HG03025 (cell line): ENCODE measurements at regions not wholly inside any gene's neighbourhood (a gene's known extent, or its start where the extent isn't known, plus 50 kb on each side); places are given as distances from the start of the nearest gene placed in this dataset.
"Not testable (repeated sequence)": the region's sequence is repeated elsewhere in the genome, so short reads cannot be mapped to it uniquely, and the experiment has no call there.

Experiments used
- ATAC-seq: cut with Tn5 transposase; IDR thresholded peaks from one replicate; pipeline ENCODE4 v1.9.1; 2021; ENCODE audit warnings: mild to moderate bottlenecking, moderate library complexity; ENCODE audit not compliant: unreplicated experiment, low FRiP score

DNA sequence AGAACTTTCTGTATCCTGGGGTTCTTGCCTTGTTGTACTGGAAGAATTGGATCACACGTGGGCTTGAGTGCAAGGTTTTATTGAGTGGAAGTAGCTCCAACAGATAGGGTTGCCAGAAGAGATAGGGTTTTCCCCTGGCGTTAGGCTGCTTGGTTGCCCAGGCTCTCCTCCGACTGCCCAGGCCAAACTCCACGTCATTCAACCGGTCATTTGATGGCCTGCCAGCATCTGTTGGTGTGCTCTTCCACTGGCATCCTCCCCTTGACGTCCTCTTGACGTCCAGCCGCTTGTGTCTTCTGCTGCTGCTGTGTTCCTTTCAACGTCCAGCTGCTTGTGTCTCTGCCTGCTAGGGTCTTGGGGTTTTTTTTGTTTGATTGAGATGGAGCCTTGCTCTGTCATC is 111.2 kb upstream of the XIST start:
- ATAC-seq: no peak

DNA sequence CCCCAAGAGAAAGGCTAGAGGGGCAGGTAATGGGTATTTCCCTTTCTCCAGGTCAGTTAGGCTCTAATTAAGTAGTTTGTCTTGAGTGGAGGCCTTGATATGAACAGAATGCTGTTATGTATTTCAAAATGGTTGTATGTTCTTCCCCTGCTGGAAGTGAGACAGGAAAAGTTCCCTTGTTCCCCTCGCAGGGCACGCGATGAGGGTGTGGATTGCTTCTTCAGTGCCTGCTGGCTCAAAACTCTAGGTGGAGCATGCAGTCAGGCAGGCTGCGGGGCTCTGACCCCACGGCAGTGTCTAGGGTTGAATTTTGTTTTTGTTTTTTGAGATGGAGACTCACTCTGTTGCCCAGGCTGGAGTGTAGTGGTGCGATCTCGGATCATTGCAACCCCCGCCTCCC is 110.4 kb upstream of the XIST start:
- no peak for ATAC-seq

DNA sequence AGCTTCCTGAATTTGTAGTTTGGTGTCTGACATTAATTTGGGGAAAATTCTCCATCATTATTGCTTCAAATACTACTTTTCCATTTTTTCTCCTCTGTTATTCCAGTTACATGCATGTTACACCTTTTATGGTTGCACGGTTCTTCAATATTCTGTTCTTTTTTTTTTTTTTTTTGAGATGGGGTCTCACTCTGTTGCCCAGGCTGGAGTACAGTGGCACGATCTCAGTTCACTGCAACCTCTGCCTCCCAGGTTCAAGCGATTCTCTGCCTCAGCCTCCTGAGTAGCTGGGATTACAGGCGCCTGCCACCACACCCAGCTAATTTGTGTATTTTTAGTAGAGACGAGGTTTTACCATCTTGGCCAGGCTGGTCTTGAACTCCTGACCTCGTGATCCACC is 109.4 kb upstream of the XIST start:
- ATAC-seq: not testable (repeated sequence)

DNA sequence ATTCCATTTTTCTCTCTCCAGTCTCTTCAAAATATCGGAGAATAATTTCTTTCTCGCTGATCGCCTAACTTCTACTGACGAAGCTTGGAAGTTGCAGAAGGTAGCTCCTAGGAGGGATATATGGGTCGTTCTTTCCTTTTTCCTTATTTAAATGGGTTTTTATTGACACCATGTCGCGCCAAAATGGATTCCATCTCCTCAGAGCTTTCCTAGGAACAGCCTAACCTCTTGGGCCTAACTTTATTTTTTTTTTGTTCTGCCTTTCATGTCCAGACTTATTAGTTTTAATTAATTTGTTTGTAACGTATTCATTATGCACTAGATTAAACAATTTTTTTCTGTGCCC is 92.0 kb upstream of the XIST start:
- ATAC-seq: no peak

DNA sequence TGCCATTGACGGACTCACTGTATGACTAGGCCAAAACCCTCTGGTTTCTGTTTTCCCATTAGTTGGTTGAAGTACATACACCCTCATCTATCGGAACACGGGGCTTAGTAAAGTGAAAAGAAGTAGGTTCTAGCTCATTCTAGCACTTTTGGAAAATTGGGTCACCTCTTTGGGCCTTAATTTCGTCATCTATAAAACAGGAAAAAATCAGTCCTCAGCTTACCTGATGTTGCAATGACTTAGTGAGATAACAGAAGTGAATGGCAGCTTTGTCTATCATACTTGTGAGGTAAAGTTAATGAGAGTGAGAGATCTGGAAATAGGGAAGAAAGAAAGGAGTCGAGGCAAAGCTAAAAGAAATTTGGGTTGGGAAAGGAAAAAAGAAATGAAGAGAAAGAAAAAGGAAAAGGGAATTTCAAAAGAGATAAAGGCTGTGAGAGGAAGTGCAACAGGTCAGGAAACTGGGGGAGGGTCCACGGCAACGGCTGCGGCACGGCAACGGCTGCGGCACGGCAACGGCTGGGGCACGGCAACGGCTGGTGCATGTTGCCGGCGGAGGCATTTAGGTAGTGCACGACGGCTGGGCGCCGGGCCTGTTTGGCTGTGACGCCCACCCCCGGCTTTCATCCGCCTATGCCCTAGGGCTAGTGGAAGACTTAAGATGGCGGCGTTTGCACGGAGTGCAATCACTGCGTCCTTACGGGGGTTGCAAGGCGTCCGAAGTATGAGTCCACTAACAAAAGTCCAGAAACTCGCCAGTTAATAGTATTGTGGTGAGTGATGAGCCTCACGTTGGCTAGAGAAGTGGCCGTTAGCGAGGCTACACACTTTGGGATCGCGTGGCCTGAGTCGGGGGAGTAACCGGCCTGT is 91.4 kb upstream of the XIST start:
- peak; percentile 99 for ATAC-seq

DNA sequence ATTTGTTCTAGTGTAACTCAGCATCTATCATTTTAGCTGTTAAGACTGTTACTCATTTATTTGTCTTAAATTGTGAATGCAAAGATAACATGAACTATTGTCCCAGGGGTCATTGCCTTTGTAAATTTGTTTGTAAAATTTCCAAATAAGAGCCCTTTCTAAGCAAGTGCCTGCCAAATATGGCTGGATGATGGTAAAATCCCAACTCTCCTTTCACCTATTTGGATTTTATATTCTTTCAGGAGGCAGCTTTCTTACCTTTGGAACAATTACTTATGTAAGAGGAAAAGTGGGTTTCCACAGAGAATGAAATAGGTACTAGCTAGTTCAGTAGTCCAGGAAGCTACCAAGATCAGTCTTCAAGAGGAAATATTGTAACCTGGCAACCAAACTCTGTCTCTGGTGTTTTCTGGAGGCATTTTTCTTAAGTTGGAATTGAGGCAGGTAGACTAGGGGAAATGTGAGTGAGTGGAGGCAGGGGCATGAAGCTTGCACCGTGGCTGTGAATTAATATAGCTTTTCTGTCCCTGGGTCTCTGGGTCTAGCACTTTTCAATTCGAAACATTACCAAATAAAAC is 88.5 kb upstream of the XIST start:
- no peak for ATAC-seq

DNA sequence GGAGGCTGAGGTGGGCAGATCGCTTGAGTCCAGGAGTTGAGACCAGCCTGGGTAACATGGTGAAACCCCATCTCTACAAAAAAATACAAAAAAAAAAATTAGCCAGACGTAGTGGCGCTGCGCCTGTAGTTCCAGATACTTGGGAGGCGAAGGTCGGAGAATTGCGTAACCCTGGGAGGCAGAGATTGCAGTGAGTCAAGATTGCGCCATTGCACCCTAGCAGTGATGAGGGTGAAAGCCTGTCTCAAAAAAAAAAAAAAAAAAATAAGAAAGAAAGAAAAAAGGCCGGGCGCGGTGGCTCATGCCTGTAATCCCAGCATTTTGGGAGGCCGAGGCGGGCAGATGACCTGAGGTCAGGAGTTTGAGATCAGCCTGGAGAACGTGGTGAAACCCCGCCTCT is 85.3 kb upstream of the XIST start:
- ATAC-seq: not testable (repeated sequence)

DNA sequence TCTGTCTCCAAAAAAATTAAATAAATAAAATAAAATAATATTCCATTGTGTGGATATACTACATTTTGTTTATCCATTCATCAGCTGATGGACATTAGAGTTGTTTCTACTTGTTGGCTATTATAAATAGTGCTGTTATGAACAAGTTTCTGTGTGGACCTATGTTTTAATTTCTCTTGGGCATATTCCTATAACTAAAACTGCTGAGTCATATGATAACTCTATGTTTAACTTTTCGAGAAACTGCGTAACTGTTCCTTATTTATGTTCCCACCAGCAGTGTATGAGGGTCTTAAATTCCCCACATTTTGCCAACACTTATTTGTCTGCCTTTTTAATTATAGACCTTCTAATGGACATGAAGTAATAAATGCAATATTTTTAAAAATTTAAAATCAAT is 80.0 kb upstream of the XIST start:
- ATAC-seq: no peak

DNA sequence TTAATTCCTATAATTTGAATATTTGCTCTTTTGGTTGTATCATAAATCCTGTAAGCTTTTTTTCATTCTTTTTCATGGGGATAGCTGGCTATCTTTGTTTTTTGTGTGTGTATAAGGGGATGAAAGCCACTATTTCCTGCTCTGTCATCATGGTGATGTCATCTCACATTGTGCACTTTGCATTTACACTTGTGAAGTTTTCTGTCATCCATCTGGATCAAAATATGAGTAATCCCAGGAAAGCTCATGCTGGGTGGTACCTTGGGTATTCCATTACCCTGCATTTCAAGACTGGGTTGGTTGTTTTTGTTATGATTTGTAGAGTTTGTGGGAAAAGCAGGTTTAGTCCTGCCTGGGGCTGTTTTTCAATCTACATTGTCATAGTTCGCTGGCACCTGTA is 77.8 kb upstream of the XIST start:
- ATAC-seq: no peak

DNA sequence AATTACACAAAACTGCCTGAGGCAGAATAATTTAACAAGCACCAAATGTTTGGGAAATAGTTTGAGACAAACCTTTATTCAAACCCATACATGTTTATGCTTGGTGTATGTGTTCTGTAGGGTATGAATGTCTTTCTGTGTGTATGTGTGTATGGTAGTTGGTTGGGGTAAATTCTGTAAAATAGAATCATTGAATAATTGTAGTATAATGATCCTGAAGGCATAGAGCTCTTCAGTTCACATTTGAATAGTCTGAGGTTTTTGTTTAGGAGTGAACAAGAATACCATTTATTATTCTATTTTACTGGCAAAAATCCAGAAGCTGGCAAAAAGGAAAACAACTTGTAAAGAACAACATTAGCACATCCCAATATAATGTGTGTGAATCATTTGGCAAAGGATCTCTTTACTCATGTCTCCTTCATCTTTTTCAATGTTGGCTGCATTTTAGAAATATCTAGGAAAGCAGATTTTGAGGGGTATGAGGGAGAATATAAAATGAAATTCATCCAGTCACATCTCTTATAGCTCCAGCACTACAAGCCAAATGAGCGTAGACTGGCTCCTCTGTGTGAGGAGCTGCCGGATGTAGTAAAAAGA is 70.4 kb upstream of the XIST start:
- ATAC-seq: no peak

DNA sequence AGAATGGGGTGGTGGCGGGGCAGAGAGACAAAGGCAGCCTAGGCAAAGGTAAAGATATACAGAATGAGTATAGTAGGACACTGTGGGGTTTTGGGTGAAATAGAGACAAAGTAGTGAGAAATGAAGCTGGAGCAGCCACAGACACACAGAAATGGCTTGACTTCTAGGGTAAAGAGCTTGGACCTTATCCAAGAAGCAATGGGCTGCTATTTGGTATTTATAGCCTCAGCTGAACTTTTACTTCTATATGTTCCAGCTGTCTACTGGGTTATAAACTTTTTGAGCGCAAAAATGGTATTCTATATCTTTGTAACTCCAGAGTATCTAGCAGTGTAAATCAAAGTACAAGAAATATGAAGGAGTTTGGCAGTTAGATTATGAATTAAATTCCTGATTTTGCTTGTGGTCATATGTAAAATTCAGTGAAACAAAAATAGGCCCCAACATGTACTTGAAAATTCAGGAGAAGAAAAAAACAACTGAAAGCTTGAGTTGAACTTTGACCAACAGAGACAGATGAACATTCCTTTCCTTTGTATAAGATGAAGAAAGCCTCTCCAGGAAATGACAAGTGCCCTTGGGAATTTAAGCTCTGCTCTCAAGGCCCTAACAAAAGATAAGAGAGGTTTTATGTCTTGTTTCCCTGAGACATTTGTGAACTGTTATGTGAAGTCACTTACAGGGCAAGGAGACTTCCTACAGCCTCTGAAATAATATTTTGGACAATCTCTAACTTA is 64.6 kb upstream of the XIST start:
- no peak for ATAC-seq

DNA sequence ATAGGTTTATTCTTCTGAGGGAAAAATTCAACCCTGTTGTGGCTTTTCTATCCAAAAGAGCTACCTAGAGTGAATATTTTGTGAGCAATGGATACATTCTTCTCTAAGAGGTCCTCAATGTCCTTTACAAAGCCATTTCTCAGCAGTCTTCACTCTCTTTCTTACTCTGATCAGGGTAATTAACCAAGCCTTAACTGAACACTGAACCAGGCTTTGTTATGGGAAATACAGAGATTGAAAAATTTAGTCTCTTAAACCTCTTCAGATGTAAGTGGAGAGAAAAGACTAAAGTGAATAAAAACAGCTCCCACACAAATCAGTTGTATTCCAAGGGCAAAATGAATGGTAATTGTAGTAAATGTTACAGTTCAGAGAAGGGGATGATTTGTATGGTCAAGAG is 64.0 kb upstream of the XIST start:
- no peak for ATAC-seq

DNA sequence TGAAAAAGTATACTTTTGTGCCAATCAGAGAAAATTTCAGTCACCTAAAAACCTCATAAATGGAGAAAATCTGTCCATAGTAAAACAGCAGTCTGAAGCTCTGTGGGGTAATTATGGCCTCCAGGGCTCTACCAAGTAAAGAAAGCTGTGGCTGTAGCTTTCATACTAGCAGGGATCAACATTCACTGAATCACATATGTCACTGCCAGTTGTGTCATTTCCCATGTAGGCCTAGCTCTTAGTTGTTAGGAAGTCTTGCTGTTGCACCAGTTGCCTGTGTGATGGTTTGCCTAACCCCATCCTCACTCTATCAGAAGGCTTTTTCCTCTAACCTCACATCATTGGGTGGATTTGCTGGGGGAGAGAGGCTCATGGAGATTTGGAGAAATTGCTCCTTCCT is 62.3 kb upstream of the XIST start:
- not testable (repeated sequence) for ATAC-seq

DNA sequence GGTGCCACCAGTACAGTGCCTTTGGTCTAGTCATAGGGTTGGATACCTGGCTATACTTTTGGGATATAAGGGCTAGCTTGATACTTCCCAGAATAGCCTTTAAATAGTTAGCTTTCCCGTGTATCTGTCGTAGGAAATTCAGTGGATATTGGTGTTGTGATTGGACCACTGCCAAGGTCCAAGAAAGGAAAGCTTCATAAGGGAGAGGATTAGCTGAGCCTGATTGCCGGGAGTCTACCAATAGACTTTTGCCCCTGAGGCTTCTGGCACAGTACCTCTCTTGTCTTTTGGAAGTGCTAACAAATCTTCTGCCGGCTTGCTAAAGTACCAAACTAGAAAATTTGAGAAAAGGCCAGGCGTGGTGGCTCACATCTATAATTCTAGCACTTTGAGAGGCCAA is 61.1 kb upstream of the XIST start:
- ATAC-seq: no peak

DNA sequence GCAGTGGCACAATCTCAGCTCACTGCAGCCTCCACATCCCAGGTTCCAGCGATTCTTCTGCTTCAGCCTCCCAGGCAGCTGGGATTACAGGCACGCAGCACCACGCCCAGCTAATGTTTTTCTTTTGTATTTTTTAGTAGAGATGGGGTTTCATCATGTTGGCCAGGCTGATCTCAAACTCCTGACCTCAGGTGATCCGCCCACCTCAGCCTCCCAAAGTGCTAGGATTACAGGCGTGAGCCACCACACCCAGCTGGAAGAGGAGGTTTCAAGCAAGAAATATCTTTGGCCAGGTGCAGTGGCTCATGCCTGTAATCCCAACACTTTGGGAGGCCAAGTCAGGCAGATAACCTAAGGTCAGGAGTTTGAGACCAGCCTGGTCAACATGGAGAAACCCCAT is 59.4 kb upstream of the XIST start:
- not testable (repeated sequence) for ATAC-seq

DNA sequence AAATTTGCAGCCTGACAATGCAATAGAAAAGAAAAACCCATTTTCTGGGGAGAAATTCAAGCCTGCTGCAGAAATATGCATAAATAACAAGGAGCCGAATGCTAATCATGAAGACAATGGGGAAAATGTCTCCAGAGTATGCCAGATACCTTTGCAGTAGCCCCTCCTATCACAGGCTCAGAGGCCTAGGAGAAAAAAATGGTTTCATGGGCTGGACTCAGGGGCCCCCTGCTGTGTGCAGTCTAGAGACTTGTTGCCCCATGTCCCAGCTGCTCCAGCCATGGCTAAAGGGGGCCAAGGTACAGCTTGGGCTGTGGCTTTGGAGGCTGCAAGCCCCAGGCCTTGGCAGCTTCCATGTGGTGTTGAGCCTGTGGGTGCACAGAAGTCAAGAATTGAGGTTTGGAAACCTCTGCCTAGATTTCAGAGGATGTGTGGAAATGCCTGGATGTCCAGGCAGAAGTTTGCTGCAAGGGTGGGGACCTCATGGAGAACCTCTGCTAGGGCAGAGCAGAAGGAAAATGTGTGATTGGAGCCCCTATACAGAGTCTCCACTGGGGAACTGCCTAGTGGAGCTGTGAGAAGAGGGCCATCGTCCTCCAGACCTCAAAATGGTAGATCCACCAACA is 53.3 kb upstream of the XIST start:
- ATAC-seq: not testable (repeated sequence)

DNA sequence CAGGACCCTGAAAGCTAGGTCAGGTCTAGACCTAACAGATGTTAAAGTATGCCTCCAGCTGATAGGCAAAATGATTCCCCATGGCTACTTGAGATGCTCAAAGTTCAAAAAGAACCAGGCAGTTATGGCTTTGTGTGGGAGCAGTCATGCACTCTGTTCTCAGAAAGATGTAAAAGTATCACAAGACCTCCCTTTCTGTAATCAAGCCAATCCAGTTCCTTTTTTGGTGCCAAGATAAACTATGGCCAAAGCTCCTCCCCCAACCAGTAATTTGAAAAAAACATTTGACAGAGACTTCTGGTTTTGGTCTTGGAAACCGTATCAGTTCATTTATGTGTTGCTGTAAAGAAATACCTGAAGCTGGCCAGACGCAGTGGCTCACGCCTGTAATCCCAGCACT is 51.4 kb upstream of the XIST start:
- no peak for ATAC-seq
